NT2/D1 (cell line): ENCODE measurements at regions not wholly inside any gene's neighbourhood (a gene's known extent, or its start where the extent isn't known, plus 50 kb on each side); places are given as distances from the start of the nearest gene placed in this dataset.

Experiments used
- YY1 ChIP-seq: IDR thresholded peaks from 2 replicates; pipeline ENCODE4 v1.6.1; 2011; ENCODE audit not compliant: insufficient read length, insufficient read depth
- ZNF274 ChIP-seq: IDR thresholded peaks from 2 replicates; pipeline ENCODE4 v1.6.1; 2011; ENCODE audit warnings: mild to moderate bottlenecking, low read depth, low read length

GRCh38 chr15:94175420-94175819 is 55.9 kb upstream of the MCTP2 start:
- TF ChIP-seq ZNF274: no peak
- no peak for TF ChIP-seq YY1
